ENCODE measurements at regions not wholly inside any gene's neighbourhood (a gene's known extent, or its start where the extent isn't known, plus 50 kb on each side); places are given as distances from the start of the nearest gene placed in this dataset.

DNA sequence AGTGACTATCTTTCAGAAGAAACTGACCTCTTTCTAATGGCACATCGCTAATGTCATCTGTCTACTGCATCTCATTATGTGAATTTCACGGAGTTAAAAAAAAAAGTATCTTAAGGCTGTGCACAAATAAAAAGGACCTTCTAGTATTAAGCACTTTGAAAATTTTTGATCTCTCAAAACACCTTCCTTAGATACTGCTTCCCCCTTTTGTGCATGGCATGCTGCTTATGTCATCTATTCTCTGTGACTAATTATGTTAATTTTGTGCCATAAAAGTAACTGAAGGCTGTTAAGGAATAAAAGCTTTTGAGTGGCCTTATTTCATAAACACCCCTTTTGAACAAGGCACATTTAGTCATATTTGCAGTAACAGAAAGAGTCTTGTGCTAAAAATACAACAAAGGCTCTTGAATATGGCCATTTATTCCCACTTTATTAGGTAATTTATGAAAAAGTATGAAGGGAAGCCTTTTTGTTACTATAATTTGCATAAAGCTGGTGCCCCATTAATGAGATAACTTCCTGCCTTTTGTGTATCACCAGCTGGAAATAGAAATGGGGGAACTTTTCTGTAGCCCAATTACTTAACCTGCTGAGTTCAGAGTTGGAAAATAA lies 1412.0 kb upstream of the ZEB2 start:
- Histone ChIP-seq H3K36me3 (ENCODE audit: control insufficient read depth in 4 of 4, insufficient read depth in 4 of 4, low read length in 3 of 4) (no peaks in the 10 kb centered on the region), H3K4me1 (ENCODE audit: control extremely low read depth in 1 of 4, control insufficient read depth in 4 of 4, insufficient read depth in 4 of 4, low read length in 3 of 4) (no peaks in the 10 kb centered on the region), H3K27ac (ENCODE audit: insufficient read depth in 1 of 2, low read depth in 1 of 2, low read length in 2 of 2, poor library complexity in 1 of 2, severe bottlenecking in 2 of 2) (no peak overlapping the region), H3K4me3 (ENCODE audit: control insufficient read depth in 1 of 7, extremely low read depth in 1 of 7, insufficient read depth in 4 of 7, low read depth in 2 of 7, low read length in 6 of 7) (no peak overlapping the region), H3K9me3 (ENCODE audit: control extremely low read depth in 1 of 5, control insufficient read depth in 4 of 5, insufficient read depth in 2 of 5, low read depth in 1 of 5, low read length in 4 of 5) (no peaks in the 10 kb centered on the region), H3K27me3 (replicated peaks in 2 of 5; ENCODE audit: control insufficient read depth in 4 of 5, insufficient read depth in 5 of 5, low read length in 4 of 5) (no peaks in the 10 kb centered on the region)
- ChIA-PET CTCF (interaction anchor here (1.0 kb wide), 1 partner anchor 10 kb away, joined by 3 read pairs; no protein-coding TSS in a partner anchor), POLR2A (interaction anchor here (0.6 kb wide), 1 partner anchor 9 kb away, joined by 4 read pairs; no protein-coding TSS in a partner anchor)
- WGBS (ENCODE audit: insufficient coverage) = 100% methylated on average over 2 of the region's 2 CpGs
- no peak for DNase-seq

- H3K4me1 ChIP-seq (ENCODE audit: control extremely low read depth in 1 of 4, control insufficient read depth in 4 of 4, insufficient read depth in 4 of 4, low read length in 3 of 4) = no peaks in the 10 kb centered on the region
- no peaks in the 10 kb centered on the region for H3K27me3 ChIP-seq (replicated peaks in 2 of 5; ENCODE audit: control insufficient read depth in 4 of 5, insufficient read depth in 5 of 5, low read length in 4 of 5)
- H3K36me3 ChIP-seq (ENCODE audit: control insufficient read depth in 4 of 4, insufficient read depth in 4 of 4, low read length in 3 of 4) = no peaks in the 10 kb centered on the region
- ChIA-PET POLR2A (no interaction called here), CTCF (no interaction called here)
- no peak overlapping the region for H3K27ac ChIP-seq (ENCODE audit: insufficient read depth in 1 of 2, low read depth in 1 of 2, low read length in 2 of 2, poor library complexity in 1 of 2, severe bottlenecking in 2 of 2)
- H3K4me3 ChIP-seq (ENCODE audit: control insufficient read depth in 1 of 7, extremely low read depth in 1 of 7, insufficient read depth in 4 of 7, low read depth in 2 of 7, low read length in 6 of 7) = no peak overlapping the region
- DNase-seq = no peak
- H3K9me3 ChIP-seq (ENCODE audit: control extremely low read depth in 1 of 5, control insufficient read depth in 4 of 5, insufficient read depth in 2 of 5, low read depth in 1 of 5, low read length in 4 of 5) = no peaks in the 10 kb centered on the region
- 86% methylated on average over 1 of the region's 2 CpGs for WGBS (ENCODE audit: insufficient coverage)
Observed at GRCh38 chr2:145930318-145930717, 1410.4 kb upstream of the ZEB2 start.

DNA sequence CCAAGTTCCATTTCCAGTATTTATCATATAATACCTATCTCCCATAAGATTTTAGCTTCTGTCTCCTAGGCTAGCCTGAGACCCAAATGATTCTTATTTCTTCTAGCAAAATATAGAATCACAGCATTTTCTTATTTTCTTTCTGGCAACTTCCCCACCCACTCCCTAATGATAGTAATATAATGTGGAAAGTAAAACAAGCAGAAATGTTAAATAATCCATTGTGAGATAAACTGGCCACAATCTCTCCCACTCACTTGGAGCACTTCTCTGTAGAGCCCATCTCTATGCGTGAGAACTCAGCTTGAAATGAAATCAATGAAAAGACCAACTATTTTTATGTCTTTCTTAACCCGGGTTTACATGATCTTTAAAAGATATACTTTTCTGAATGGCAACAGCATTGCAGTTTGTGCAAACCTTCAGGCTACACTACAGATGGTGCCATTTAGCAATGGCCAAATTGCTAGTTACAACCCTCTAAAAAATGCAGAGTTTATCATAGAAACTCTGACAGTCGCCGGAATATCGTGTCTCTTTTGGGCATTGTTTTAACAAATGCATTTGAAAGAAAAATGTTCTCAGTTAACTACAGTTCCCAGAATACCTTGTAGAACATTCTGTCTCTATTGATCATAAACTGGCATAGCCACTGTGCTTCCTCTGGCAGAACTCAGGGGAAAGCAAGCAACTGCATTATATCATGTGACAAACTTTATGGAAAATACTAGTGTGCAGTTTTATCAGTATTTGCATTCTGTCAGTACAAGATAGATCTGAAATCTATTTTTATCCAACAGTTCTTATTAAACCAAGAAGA lies 1407.4 kb upstream of the ZEB2 start:
- Histone ChIP-seq H3K4me1 (ENCODE audit: control extremely low read depth in 1 of 4, control insufficient read depth in 4 of 4, insufficient read depth in 4 of 4, low read length in 3 of 4) (no peaks in the 10 kb centered on the region), H3K27ac (ENCODE audit: insufficient read depth in 1 of 2, low read depth in 1 of 2, low read length in 2 of 2, poor library complexity in 1 of 2, severe bottlenecking in 2 of 2) (no peak overlapping the region), H3K4me3 (ENCODE audit: control insufficient read depth in 1 of 7, extremely low read depth in 1 of 7, insufficient read depth in 4 of 7, low read depth in 2 of 7, low read length in 6 of 7) (no peak overlapping the region), H3K36me3 (ENCODE audit: control insufficient read depth in 4 of 4, insufficient read depth in 4 of 4, low read length in 3 of 4) (no peaks in the 10 kb centered on the region), H3K27me3 (replicated peaks in 2 of 5; ENCODE audit: control insufficient read depth in 4 of 5, insufficient read depth in 5 of 5, low read length in 4 of 5) (no peaks in the 10 kb centered on the region), H3K9me3 (ENCODE audit: control extremely low read depth in 1 of 5, control insufficient read depth in 4 of 5, insufficient read depth in 2 of 5, low read depth in 1 of 5, low read length in 4 of 5) (no peaks in the 10 kb centered on the region)
- ChIA-PET CTCF (interaction anchor here (1.5 kb wide), 1 partner anchor 117 kb away, joined by 3 read pairs; no protein-coding TSS in a partner anchor), POLR2A (no interaction called here)
- 90% methylated on average over 5 of the region's 5 CpGs for WGBS (ENCODE audit: insufficient coverage)
- no peak for DNase-seq

DNA sequence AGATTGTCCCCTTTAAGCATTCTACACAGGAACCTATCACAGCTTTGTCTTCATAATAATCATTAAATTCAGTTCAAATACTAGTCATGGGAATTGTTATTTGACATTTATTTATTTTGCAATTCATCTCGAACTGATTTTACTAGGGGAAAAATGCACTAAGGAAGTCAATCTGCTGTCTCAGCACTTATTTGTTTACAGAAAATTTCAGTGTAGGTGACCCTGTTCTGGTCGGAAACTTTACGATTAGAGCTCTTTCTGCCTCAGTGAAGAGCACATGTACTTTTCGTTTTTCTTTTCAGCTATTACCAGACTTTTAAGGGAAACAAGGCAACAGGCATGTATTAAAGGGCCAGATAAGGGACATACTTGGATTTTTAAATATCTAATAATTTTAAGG lies 1405.7 kb upstream of the ZEB2 start:
- no peak overlapping the region for H3K4me3 ChIP-seq (ENCODE audit: control insufficient read depth in 1 of 7, extremely low read depth in 1 of 7, insufficient read depth in 4 of 7, low read depth in 2 of 7, low read length in 6 of 7)
- H3K36me3 ChIP-seq (ENCODE audit: control insufficient read depth in 4 of 4, insufficient read depth in 4 of 4, low read length in 3 of 4) = no peaks in the 10 kb centered on the region
- DNase-seq = no peak
- H3K4me1 ChIP-seq (ENCODE audit: control extremely low read depth in 1 of 4, control insufficient read depth in 4 of 4, insufficient read depth in 4 of 4, low read length in 3 of 4) = no peaks in the 10 kb centered on the region
- WGBS (ENCODE audit: insufficient coverage) = 93% methylated on average over 2 of the region's 4 CpGs
- H3K27me3 ChIP-seq (replicated peaks in 2 of 5; ENCODE audit: control insufficient read depth in 4 of 5, insufficient read depth in 5 of 5, low read length in 4 of 5) = no peaks in the 10 kb centered on the region
- ChIA-PET CTCF (interaction anchor here (1.5 kb wide), 1 partner anchor 119 kb away, joined by 3 read pairs; no protein-coding TSS in a partner anchor), POLR2A (no interaction called here)
- no peaks in the 10 kb centered on the region for H3K9me3 ChIP-seq (ENCODE audit: control extremely low read depth in 1 of 5, control insufficient read depth in 4 of 5, insufficient read depth in 2 of 5, low read depth in 1 of 5, low read length in 4 of 5)
- H3K27ac ChIP-seq (ENCODE audit: insufficient read depth in 1 of 2, low read depth in 1 of 2, low read length in 2 of 2, poor library complexity in 1 of 2, severe bottlenecking in 2 of 2) = no peak overlapping the region

- ChIA-PET POLR2A (no interaction called here), CTCF (no interaction called here)
- peak in 2 of 3 donors; percentile 0 to 1 for DNase-seq
- no peaks in the 10 kb centered on the region for H3K4me1 ChIP-seq (ENCODE audit: control extremely low read depth in 1 of 4, control insufficient read depth in 4 of 4, insufficient read depth in 4 of 4, low read length in 3 of 4)
- H3K36me3 ChIP-seq (ENCODE audit: control insufficient read depth in 4 of 4, insufficient read depth in 4 of 4, low read length in 3 of 4) = no peaks in the 10 kb centered on the region
- H3K27me3 ChIP-seq (replicated peaks in 2 of 5; ENCODE audit: control insufficient read depth in 4 of 5, insufficient read depth in 5 of 5, low read length in 4 of 5) = no peaks in the 10 kb centered on the region
- no peak overlapping the region for H3K27ac ChIP-seq (ENCODE audit: insufficient read depth in 1 of 2, low read depth in 1 of 2, low read length in 2 of 2, poor library complexity in 1 of 2, severe bottlenecking in 2 of 2)
- no peaks in the 10 kb centered on the region for H3K9me3 ChIP-seq (ENCODE audit: control extremely low read depth in 1 of 5, control insufficient read depth in 4 of 5, insufficient read depth in 2 of 5, low read depth in 1 of 5, low read length in 4 of 5)
- H3K4me3 ChIP-seq (ENCODE audit: control insufficient read depth in 1 of 7, extremely low read depth in 1 of 7, insufficient read depth in 4 of 7, low read depth in 2 of 7, low read length in 6 of 7) = no peak overlapping the region
- WGBS (ENCODE audit: insufficient coverage) = no CpG with 5 or more reads among the region's 2 CpGs
Observed at GRCh38 chr2:145919477-145919876, 1399.6 kb upstream of the ZEB2 start.

DNA sequence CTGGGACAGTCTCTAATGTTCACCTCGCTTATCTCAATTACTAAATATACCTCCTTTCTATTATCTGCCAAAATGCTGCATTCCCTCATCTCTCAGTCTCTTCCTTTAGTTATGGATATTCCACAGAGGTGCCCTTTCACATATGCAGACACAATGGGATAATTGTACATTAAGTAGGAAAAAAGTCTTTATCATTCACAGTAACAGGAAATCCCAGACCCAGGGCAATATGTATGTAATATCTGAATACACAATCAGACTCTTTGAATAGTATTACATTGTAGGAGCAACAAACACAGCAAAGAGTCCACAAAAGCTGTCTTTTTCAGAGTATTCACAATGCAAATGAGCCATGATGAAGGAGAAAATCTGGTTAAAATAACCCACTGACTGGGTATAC lies 1399.0 kb upstream of the ZEB2 start:
- no peaks in the 10 kb centered on the region for H3K36me3 ChIP-seq (ENCODE audit: control insufficient read depth in 4 of 4, insufficient read depth in 4 of 4, low read length in 3 of 4)

DNA sequence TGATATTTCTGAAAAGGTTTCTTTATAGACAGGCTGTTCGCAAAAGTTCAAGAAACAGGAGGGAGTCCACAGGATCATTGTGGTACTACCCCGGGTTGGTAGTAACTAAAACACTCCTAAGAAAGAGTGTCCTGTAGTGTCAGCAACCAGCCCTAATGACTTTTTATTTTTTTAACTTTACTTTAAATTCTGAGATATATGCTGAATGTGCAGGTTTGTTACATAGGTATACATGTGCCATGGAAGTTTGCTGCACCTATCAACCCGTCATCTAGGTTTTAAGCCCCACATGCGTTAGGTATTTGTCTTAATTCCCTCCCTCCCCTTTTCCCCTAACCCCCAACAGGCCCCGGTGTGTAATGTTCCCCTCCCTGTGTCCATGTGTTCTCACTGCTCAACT lies 1396.9 kb upstream of the ZEB2 start:
- H3K4me1 ChIP-seq (ENCODE audit: control extremely low read depth in 1 of 4, control insufficient read depth in 4 of 4, insufficient read depth in 4 of 4, low read length in 3 of 4) = no peaks in the 10 kb centered on the region
- H3K4me3 ChIP-seq (ENCODE audit: control insufficient read depth in 1 of 7, extremely low read depth in 1 of 7, insufficient read depth in 4 of 7, low read depth in 2 of 7, low read length in 6 of 7) = no peak overlapping the region
- no peaks in the 10 kb centered on the region for H3K36me3 ChIP-seq (ENCODE audit: control insufficient read depth in 4 of 4, insufficient read depth in 4 of 4, low read length in 3 of 4)
- POLR2A ChIA-PET = no interaction called here
- H3K9me3 ChIP-seq (ENCODE audit: control extremely low read depth in 1 of 5, control insufficient read depth in 4 of 5, insufficient read depth in 2 of 5, low read depth in 1 of 5, low read length in 4 of 5) = no peaks in the 10 kb centered on the region
- H3K27ac ChIP-seq (ENCODE audit: insufficient read depth in 1 of 2, low read depth in 1 of 2, low read length in 2 of 2, poor library complexity in 1 of 2, severe bottlenecking in 2 of 2) = no peak overlapping the region
- CTCF ChIA-PET = no interaction called here
- H3K27me3 ChIP-seq (replicated peaks in 2 of 5; ENCODE audit: control insufficient read depth in 4 of 5, insufficient read depth in 5 of 5, low read length in 4 of 5) = no peaks in the 10 kb centered on the region
- no peak for DNase-seq
- 100% methylated on average over 3 of the region's 5 CpGs for WGBS (ENCODE audit: insufficient coverage)

More for the DNA sequence above, 1399.0 kb upstream of the ZEB2 start:
- H3K9me3 ChIP-seq (ENCODE audit: control extremely low read depth in 1 of 5, control insufficient read depth in 4 of 5, insufficient read depth in 2 of 5, low read depth in 1 of 5, low read length in 4 of 5) = no peaks in the 10 kb centered on the region
- WGBS (ENCODE audit: insufficient coverage) = no CpG with 5 or more reads among the region's 1 CpG
- H3K4me3 ChIP-seq (ENCODE audit: control insufficient read depth in 1 of 7, extremely low read depth in 1 of 7, insufficient read depth in 4 of 7, low read depth in 2 of 7, low read length in 6 of 7) = no peak overlapping the region
- no peak for DNase-seq
- H3K27ac ChIP-seq (ENCODE audit: insufficient read depth in 1 of 2, low read depth in 1 of 2, low read length in 2 of 2, poor library complexity in 1 of 2, severe bottlenecking in 2 of 2) = no peak overlapping the region
- CTCF ChIA-PET = no interaction called here
- no peaks in the 10 kb centered on the region for H3K27me3 ChIP-seq (replicated peaks in 2 of 5; ENCODE audit: control insufficient read depth in 4 of 5, insufficient read depth in 5 of 5, low read length in 4 of 5)
- POLR2A ChIA-PET = no interaction called here
- no peaks in the 10 kb centered on the region for H3K4me1 ChIP-seq (ENCODE audit: control extremely low read depth in 1 of 4, control insufficient read depth in 4 of 4, insufficient read depth in 4 of 4, low read length in 3 of 4)

Data from common myeloid progenitor, CD34-positive (primary cell).